ENCODE measurements at regions not wholly inside any gene's neighbourhood (a gene's known extent, or its start where the extent isn't known, plus 50 kb on each side); places are given as distances from the start of the nearest gene placed in this dataset.

GRCh38 chr9:99567436-99567835, 254.2 kb upstream of the NR4A3 start:
- TF ChIP-seq CTCF (IDR thresholded peaks at IDR 0.05) = no peak
- TF ChIP-seq POLR2A (IDR thresholded peaks at IDR 0.05) = no peak
- no peak for TF ChIP-seq POLR2AphosphoS5 (IDR thresholded peaks at IDR 0.05)
